ENCODE measurements at regions not wholly inside any gene's neighbourhood (a gene's known extent, or its start where the extent isn't known, plus 50 kb on each side); places are given as distances from the start of the nearest gene placed in this dataset.

DNA sequence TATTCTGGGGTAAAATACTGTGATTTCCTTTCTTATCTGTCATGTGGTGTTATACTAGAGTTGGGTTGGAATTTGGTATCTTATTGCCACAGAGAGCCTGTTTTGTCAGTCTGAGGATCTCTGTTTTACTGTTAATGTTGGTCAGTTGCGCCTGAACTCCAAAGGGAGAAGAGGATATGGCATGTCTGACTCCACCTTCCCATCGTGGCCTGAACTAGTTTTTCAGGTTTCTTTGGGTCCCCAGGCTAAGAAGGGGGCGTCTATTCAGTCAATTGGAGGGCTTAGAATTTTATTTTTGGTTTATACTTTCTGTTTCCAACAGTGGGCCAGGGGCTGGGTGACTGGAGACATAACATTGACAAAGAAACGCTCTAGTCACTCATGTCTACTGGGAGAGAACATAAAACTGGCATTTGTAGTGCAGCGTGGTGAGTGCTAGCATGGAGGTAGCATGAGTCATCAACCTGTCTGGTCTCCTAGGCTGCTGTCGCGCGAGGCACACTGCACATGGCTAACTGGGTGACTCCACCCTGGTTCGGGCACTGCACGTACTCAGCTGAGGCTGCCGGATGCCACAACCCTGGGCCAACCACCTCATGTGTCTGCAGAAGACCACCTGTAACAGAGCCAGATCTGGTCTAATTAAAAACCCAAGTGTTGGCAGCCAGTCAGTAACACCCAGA, 120.1 kb upstream of the OR9Q1 start:
- TF ChIP-seq, protein P1, sequence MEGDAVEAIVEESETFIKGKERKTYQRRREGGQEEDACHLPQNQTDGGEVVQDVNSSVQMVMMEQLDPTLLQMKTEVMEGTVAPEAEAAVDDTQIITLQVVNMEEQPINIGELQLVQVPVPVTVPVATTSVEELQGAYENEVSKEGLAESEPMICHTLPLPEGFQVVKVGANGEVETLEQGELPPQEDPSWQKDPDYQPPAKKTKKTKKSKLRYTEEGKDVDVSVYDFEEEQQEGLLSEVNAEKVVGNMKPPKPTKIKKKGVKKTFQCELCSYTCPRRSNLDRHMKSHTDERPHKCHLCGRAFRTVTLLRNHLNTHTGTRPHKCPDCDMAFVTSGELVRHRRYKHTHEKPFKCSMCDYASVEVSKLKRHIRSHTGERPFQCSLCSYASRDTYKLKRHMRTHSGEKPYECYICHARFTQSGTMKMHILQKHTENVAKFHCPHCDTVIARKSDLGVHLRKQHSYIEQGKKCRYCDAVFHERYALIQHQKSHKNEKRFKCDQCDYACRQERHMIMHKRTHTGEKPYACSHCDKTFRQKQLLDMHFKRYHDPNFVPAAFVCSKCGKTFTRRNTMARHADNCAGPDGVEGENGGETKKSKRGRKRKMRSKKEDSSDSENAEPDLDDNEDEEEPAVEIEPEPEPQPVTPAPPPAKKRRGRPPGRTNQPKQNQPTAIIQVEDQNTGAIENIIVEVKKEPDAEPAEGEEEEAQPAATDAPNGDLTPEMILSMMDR (conservative IDR thresholded peaks at IDR 0.05; ENCODE audit: low read length) = no peak
- no peak for TF ChIP-seq EZH2phosphoT487 (IDR thresholded peaks at IDR 0.05; ENCODE audit: borderline replicate concordance, low read depth, low read length)

All from OCI-LY7 (cell line).